Fibroblast of skin of back (primary cell): ENCODE measurements at regions not wholly inside any gene's neighbourhood (a gene's known extent, or its start where the extent isn't known, plus 50 kb on each side); places are given as distances from the start of the nearest gene placed in this dataset.

Experiments
- DNase-seq: peaks from one replicate; pipeline ENCODE4 v3.0.0-alpha.2; 2013

GRCh38 chr3:3745693-3746092 is 53.5 kb upstream of the LRRN1 start:
- DNase-seq, result no peak

- no peak for DNase-seq
Measured at GRCh38 chr3:3744826-3745225, 54.4 kb upstream of the LRRN1 start.

- DNase-seq, result no peak
Measured at GRCh38 chr3:3743754-3744153, 55.5 kb upstream of the LRRN1 start.

GRCh38 chr3:3740061-3740460 is 59.2 kb upstream of the LRRN1 start:
- no peak for DNase-seq

GRCh38 chr3:3739330-3740060 is 59.7 kb upstream of the LRRN1 start:
- no peak for DNase-seq

- no peak for DNase-seq
Measured at GRCh38 chr3:3737531-3737930, 61.7 kb upstream of the LRRN1 start.

- DNase-seq, result no peak
Measured at GRCh38 chr3:3735919-3736318, 63.3 kb upstream of the LRRN1 start.

GRCh38 chr3:3734881-3735280 is 64.3 kb upstream of the LRRN1 start:
- DNase-seq, result no peak

- no peak for DNase-seq
Measured at GRCh38 chr3:3729261-3729660, 70.0 kb upstream of the LRRN1 start.

GRCh38 chr3:3726549-3726948 is 72.7 kb upstream of the LRRN1 start:
- no peak for DNase-seq

GRCh38 chr3:3714572-3714971 is 84.7 kb upstream of the LRRN1 start:
- DNase-seq, result no peak

GRCh38 chr3:3712971-3713370 is 86.3 kb upstream of the LRRN1 start:
- no peak for DNase-seq

GRCh38 chr3:3708769-3709115 is 90.5 kb upstream of the LRRN1 start:
- no peak for DNase-seq

GRCh38 chr3:3707858-3708768 is 91.1 kb upstream of the LRRN1 start:
- no peak for DNase-seq

- no peak for DNase-seq
Measured at GRCh38 chr3:3705090-3705775, 94.0 kb upstream of the LRRN1 start.

- no peak for DNase-seq
Measured at GRCh38 chr3:3701949-3702348, 97.3 kb upstream of the LRRN1 start.

- no peak for DNase-seq
Measured at GRCh38 chr3:3699816-3700633, 99.2 kb upstream of the LRRN1 start.

- no peak for DNase-seq
Measured at GRCh38 chr3:3699407-3699806, 99.8 kb upstream of the LRRN1 start.

- DNase-seq, result no peak
Measured at GRCh38 chr3:3696345-3696744, 102.9 kb upstream of the LRRN1 start.

- no peak for DNase-seq
Measured at GRCh38 chr3:3693593-3693992, 105.6 kb upstream of the LRRN1 start.

- no peak for DNase-seq
Measured at GRCh38 chr3:3689601-3690375, 109.4 kb upstream of the LRRN1 start.
